ENCODE measurements at regions not wholly inside any gene's neighbourhood (a gene's known extent, or its start where the extent isn't known, plus 50 kb on each side); places are given as distances from the start of the nearest gene placed in this dataset.

- no peak overlapping the region for H3K4me3 Mint-ChIP-seq
- no peaks in the 10 kb centered on the region for H3K36me3 Mint-ChIP-seq (ENCODE audit: insufficient read depth)
- no peak for DNase-seq (ENCODE audit: low spot score in 2 of 2)
- no peaks in the 10 kb centered on the region for H3K27me3 Mint-ChIP-seq
- H3K9me3 Mint-ChIP-seq = peaks cover 2% of the 10 kb centered on the region
- H3K27ac Mint-ChIP-seq (ENCODE audit: low read depth) = no peak overlapping the region
- ATAC-seq (replicated peaks; ENCODE audit: extremely low read depth, poor library complexity, severe bottlenecking) = no peak
- H3K4me1 Mint-ChIP-seq = peaks cover 15% of the 10 kb centered on the region
These were observed 331.5 kb downstream of the SNAPC1 start for GRCh38 chr14:62093736-62094135.

- DNase-seq (ENCODE audit: low spot score in 2 of 2) = no peak
- Mint-ChIP-seq H3K27ac (ENCODE audit: low read depth) (no peak overlapping the region), H3K9me3 (peaks cover 8% of the 10 kb centered on the region)
These were observed 334.9 kb downstream of the SNAPC1 start for GRCh38 chr14:62097072-62097471.

GRCh38 chr14:62097824-62098223, 335.6 kb downstream of the SNAPC1 start:
- peaks cover 8% of the 10 kb centered on the region for H3K9me3 Mint-ChIP-seq
- no peaks in the 10 kb centered on the region for H3K27me3 Mint-ChIP-seq
- H3K36me3 Mint-ChIP-seq (ENCODE audit: insufficient read depth) = no peaks in the 10 kb centered on the region
- ATAC-seq (replicated peaks; ENCODE audit: extremely low read depth, poor library complexity, severe bottlenecking) (peak; percentile 73), DNase-seq (ENCODE audit: low spot score in 2 of 2) (no peak)
- peak overlapping the region; percentile 63 for H3K4me3 Mint-ChIP-seq
- peaks cover 23% of the 10 kb centered on the region for H3K4me1 Mint-ChIP-seq
- H3K27ac Mint-ChIP-seq (ENCODE audit: low read depth) = peak overlapping the region; percentile 71

More at GRCh38 chr14:62097072-62097471, 334.9 kb downstream of the SNAPC1 start:
- no peak for ATAC-seq (replicated peaks; ENCODE audit: extremely low read depth, poor library complexity, severe bottlenecking)
- H3K27me3 Mint-ChIP-seq = no peaks in the 10 kb centered on the region
- no peak overlapping the region for H3K4me3 Mint-ChIP-seq
- H3K4me1 Mint-ChIP-seq = peaks cover 23% of the 10 kb centered on the region
- H3K36me3 Mint-ChIP-seq (ENCODE audit: insufficient read depth) = no peaks in the 10 kb centered on the region

GRCh38 chr14:62098357-62098756, 336.1 kb downstream of the SNAPC1 start:
- no peaks in the 10 kb centered on the region for H3K36me3 Mint-ChIP-seq (ENCODE audit: insufficient read depth)
- peaks cover 23% of the 10 kb centered on the region for H3K4me1 Mint-ChIP-seq
- DNase-seq (ENCODE audit: low spot score in 2 of 2) (no peak), ATAC-seq (replicated peaks; ENCODE audit: extremely low read depth, poor library complexity, severe bottlenecking) (peak; percentile 47)
- no peaks in the 10 kb centered on the region for H3K27me3 Mint-ChIP-seq
- peak overlapping the region; percentile 63 for H3K4me3 Mint-ChIP-seq
- H3K27ac Mint-ChIP-seq (ENCODE audit: low read depth) = peak overlapping the region; percentile 71
- H3K9me3 Mint-ChIP-seq = peaks cover 8% of the 10 kb centered on the region

DNA sequence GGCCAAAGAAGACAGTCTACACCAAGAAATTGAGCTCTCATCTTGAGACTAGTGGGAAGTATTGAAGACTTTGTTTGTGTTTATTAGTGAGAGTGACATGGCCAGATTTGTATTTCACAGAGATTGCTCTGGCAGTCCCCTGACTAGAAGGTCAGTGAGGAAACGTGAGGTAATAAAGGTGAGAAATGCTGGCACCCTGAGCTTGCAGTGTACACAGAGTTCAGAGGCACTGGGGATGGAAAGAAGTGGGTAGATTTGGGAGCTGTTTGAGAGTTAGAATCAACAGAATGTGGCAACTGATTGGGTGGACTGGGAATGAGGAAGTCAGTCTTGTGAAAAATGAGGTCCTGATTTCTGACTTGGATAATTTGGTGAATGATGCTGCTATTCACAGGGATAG, 336.9 kb downstream of the SNAPC1 start:
- Mint-ChIP-seq H3K27me3 (no peaks in the 10 kb centered on the region), H3K4me1 (peaks cover 23% of the 10 kb centered on the region), H3K27ac (ENCODE audit: low read depth) (peak overlapping the region; percentile 71), H3K36me3 (ENCODE audit: insufficient read depth) (no peaks in the 10 kb centered on the region), H3K4me3 (no peak overlapping the region), H3K9me3 (peaks cover 8% of the 10 kb centered on the region)
- ATAC-seq (replicated peaks; ENCODE audit: extremely low read depth, poor library complexity, severe bottlenecking) (no peak), DNase-seq (ENCODE audit: low spot score in 2 of 2) (no peak)

DNA sequence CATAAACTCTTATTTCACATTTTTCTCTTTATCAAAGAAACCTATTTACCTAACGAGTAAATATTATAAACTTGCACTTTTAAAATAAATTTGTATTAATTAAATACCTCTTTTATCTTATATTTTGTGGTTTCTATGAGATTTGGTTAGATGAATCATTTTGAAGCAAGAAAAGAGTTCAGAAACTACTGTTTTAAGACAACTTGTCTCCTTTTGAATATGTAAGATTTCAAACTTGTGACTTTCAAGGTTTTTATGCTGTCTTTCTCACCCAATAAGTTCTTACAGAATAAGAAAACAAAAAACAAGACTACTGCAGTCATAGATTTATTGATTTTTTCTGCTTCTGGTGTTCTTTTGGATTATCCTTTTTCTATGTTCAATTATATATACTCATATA, 339.0 kb downstream of the SNAPC1 start:
- H3K27ac Mint-ChIP-seq (ENCODE audit: low read depth) = no peak overlapping the region
- DNase-seq (ENCODE audit: low spot score in 2 of 2) (no peak), ATAC-seq (replicated peaks; ENCODE audit: extremely low read depth, poor library complexity, severe bottlenecking) (no peak)
- no peaks in the 10 kb centered on the region for H3K27me3 Mint-ChIP-seq
- H3K4me1 Mint-ChIP-seq = peaks cover 23% of the 10 kb centered on the region
- peaks cover 8% of the 10 kb centered on the region for H3K9me3 Mint-ChIP-seq
- H3K36me3 Mint-ChIP-seq (ENCODE audit: insufficient read depth) = no peaks in the 10 kb centered on the region
- H3K4me3 Mint-ChIP-seq = no peak overlapping the region

DNA sequence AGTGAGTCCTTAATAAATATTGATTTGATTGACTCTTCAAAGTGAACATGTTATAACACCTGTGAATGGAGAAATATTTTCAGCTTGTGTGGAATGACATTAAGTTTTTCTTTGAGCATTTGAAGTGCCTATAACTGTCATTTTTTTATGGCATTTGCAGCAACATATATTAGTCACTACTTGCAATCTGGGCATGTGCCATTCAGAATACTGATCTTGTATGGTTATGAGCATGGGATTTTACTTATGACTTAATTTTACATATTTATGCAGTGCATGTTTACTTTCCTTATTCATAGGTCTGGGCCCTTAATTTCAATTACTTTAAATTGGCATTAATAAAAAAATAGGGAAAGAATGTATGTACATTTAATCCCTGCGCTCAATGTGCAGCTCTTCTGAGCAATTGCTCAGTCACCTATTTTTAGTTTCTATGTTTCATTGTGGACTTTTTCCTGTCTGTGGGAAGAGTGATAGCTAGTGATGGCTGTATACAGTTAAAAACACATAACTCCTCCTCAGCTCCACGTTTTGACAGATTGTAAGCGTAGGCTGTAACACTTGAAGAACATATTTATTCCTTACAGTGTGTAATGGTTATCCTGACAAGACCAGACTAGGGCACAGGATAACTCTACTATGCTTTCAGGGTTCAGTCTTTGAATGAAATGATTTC, 339.6 kb downstream of the SNAPC1 start:
- no peak overlapping the region for H3K27ac Mint-ChIP-seq (ENCODE audit: low read depth)
- H3K36me3 Mint-ChIP-seq (ENCODE audit: insufficient read depth) = no peaks in the 10 kb centered on the region
- ATAC-seq (replicated peaks; ENCODE audit: extremely low read depth, poor library complexity, severe bottlenecking) = no peak
- peaks cover 8% of the 10 kb centered on the region for H3K9me3 Mint-ChIP-seq
- no peak overlapping the region for H3K4me3 Mint-ChIP-seq
- no peak for DNase-seq (ENCODE audit: low spot score in 2 of 2)
- H3K27me3 Mint-ChIP-seq = no peaks in the 10 kb centered on the region
- peaks cover 23% of the 10 kb centered on the region for H3K4me1 Mint-ChIP-seq

- H3K9me3 Mint-ChIP-seq = peaks cover 8% of the 10 kb centered on the region
- H3K4me3 Mint-ChIP-seq = no peak overlapping the region
- ATAC-seq (replicated peaks; ENCODE audit: extremely low read depth, poor library complexity, severe bottlenecking) (no peak), DNase-seq (ENCODE audit: low spot score in 2 of 2) (no peak)
- no peaks in the 10 kb centered on the region for H3K36me3 Mint-ChIP-seq (ENCODE audit: insufficient read depth)
- no peaks in the 10 kb centered on the region for H3K27me3 Mint-ChIP-seq
- H3K4me1 Mint-ChIP-seq = peaks cover 22% of the 10 kb centered on the region
- no peak overlapping the region for H3K27ac Mint-ChIP-seq (ENCODE audit: low read depth)
These were observed 340.1 kb downstream of the SNAPC1 start for GRCh38 chr14:62102349-62102725.

- no peak overlapping the region for H3K27ac Mint-ChIP-seq (ENCODE audit: low read depth)
- no peak for ATAC-seq (replicated peaks; ENCODE audit: extremely low read depth, poor library complexity, severe bottlenecking)
- peaks cover 8% of the 10 kb centered on the region for H3K9me3 Mint-ChIP-seq
- peaks cover 11% of the 10 kb centered on the region for H3K4me1 Mint-ChIP-seq
- H3K4me3 Mint-ChIP-seq = no peak overlapping the region
- no peaks in the 10 kb centered on the region for H3K36me3 Mint-ChIP-seq (ENCODE audit: insufficient read depth)
- no peaks in the 10 kb centered on the region for H3K27me3 Mint-ChIP-seq
- no peak for DNase-seq (ENCODE audit: low spot score in 2 of 2)
These were observed 341.2 kb downstream of the SNAPC1 start for GRCh38 chr14:62103464-62103863.

- Mint-ChIP-seq H3K27me3 (peaks cover 10% of the 10 kb centered on the region), H3K4me3 (no peak overlapping the region), H3K27ac (ENCODE audit: low read depth) (no peak overlapping the region), H3K4me1 (no peaks in the 10 kb centered on the region), H3K36me3 (ENCODE audit: insufficient read depth) (no peaks in the 10 kb centered on the region), H3K9me3 (no peaks in the 10 kb centered on the region)
- DNase-seq (ENCODE audit: low spot score in 2 of 2) (no peak), ATAC-seq (replicated peaks; ENCODE audit: extremely low read depth, poor library complexity, severe bottlenecking) (no peak)
These were observed 348.7 kb downstream of the SNAPC1 start for GRCh38 chr14:62110941-62111340.

- peaks cover 7% of the 10 kb centered on the region for H3K4me1 Mint-ChIP-seq
- H3K9me3 Mint-ChIP-seq = no peaks in the 10 kb centered on the region
- no peak overlapping the region for H3K27ac Mint-ChIP-seq (ENCODE audit: low read depth)
- DNase-seq (ENCODE audit: low spot score in 2 of 2) (peak; percentile 25 to 45), ATAC-seq (replicated peaks; ENCODE audit: extremely low read depth, poor library complexity, severe bottlenecking) (peak; percentile 95)
- H3K27me3 Mint-ChIP-seq = peaks cover 52% of the 10 kb centered on the region
- H3K4me3 Mint-ChIP-seq = peak overlapping the region; percentile 70
- no peaks in the 10 kb centered on the region for H3K36me3 Mint-ChIP-seq (ENCODE audit: insufficient read depth)
These were observed 355.0 kb downstream of the SNAPC1 start for GRCh38 chr14:62117010-62117750.

DNA sequence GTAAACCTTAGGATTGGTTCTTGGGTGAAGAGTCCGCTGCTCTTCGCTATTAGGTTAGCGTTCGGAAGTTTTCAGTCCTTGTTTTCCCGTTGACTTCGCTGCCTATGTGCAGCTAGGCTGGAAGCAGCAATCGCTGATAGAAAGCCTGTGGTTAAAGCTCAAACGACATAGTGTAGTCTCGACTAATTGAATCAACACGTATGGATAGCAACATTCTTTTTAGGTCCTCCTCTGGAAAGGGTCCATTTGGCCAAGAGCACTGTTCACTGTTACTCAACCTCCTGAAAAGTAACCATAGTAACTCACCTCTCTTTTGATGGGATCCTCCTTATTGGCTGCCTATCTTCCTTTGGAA, 355.5 kb downstream of the SNAPC1 start:
- Mint-ChIP-seq H3K4me1 (peaks cover 7% of the 10 kb centered on the region), H3K4me3 (peak overlapping the region; percentile 70), H3K27me3 (peaks cover 58% of the 10 kb centered on the region), H3K27ac (ENCODE audit: low read depth) (no peak overlapping the region), H3K9me3 (no peaks in the 10 kb centered on the region), H3K36me3 (ENCODE audit: insufficient read depth) (no peaks in the 10 kb centered on the region)
- DNase-seq (ENCODE audit: low spot score in 2 of 2) = no peak
- no peak for ATAC-seq (replicated peaks; ENCODE audit: extremely low read depth, poor library complexity, severe bottlenecking)

GRCh38 chr14:62118461-62118860, 356.2 kb downstream of the SNAPC1 start:
- Mint-ChIP-seq H3K4me1 (peaks cover 7% of the 10 kb centered on the region), H3K27ac (ENCODE audit: low read depth) (no peak overlapping the region), H3K4me3 (no peak overlapping the region), H3K27me3 (peaks cover 65% of the 10 kb centered on the region), H3K36me3 (ENCODE audit: insufficient read depth) (no peaks in the 10 kb centered on the region), H3K9me3 (no peaks in the 10 kb centered on the region)
- ATAC-seq (replicated peaks; ENCODE audit: extremely low read depth, poor library complexity, severe bottlenecking) (no peak), DNase-seq (ENCODE audit: low spot score in 2 of 2) (no peak)

Measured in central memory CD8-positive, alpha-beta T cell (primary cell).